ENCODE measurements at regions not wholly inside any gene's neighbourhood (a gene's known extent, or its start where the extent isn't known, plus 50 kb on each side); places are given as distances from the start of the nearest gene placed in this dataset.

GRCh38 chr5:136620621-136621020 lies 255.3 kb upstream of the TRPC7 start:
- Histone ChIP-seq H2AFZ (ENCODE audit: low read length) (no peak overlapping the region), H3K18ac (ENCODE audit: extremely low read depth, low read length) (no peak overlapping the region), H3K9me3 (ENCODE audit: insufficient read depth in 2 of 2, low read depth in 1 of 2, low read length in 1 of 2) (no peaks in the 10 kb centered on the region), H4K91ac (replicated peaks; ENCODE audit: insufficient read length, low read length) (no peak overlapping the region), H3K4me3 (ENCODE audit: extremely low read depth in 1 of 4, insufficient read depth in 2 of 4, low read depth in 3 of 4, low read length in 4 of 4) (no peak overlapping the region), H4K8ac (ENCODE audit: extremely low read depth, insufficient read depth, low read length) (no peak overlapping the region), H3K4ac (replicated peaks; ENCODE audit: insufficient read length, low read depth, low read length) (no peak overlapping the region), H3K27ac (ENCODE audit: low read depth, low read length) (no peak overlapping the region), H3K79me2 (ENCODE audit: control insufficient read depth in 1 of 2, insufficient read depth in 2 of 2, low read length in 2 of 2) (no peaks in the 10 kb centered on the region), H2BK12ac (ENCODE audit: low read depth, low read length) (no peak overlapping the region), H4K5ac (ENCODE audit: insufficient read length, low read depth, low read length) (no peak overlapping the region), H2BK15ac (ENCODE audit: low read length) (no peak overlapping the region), H3K23ac (ENCODE audit: insufficient read length) (no peak overlapping the region), H3K36me3 (ENCODE audit: control insufficient read depth in 2 of 4, insufficient read depth in 4 of 4, low read length in 3 of 4) (no peaks in the 10 kb centered on the region), H3K27me3 (replicated peaks in 1 of 4; ENCODE audit: control insufficient read depth in 3 of 4, extremely low read depth in 1 of 4, insufficient read depth in 3 of 4, low read length in 3 of 4) (no peaks in the 10 kb centered on the region), H3K14ac (ENCODE audit: insufficient read length) (no peak overlapping the region), H3K4me1 (replicated peaks in 1 of 4; ENCODE audit: control insufficient read depth in 3 of 4, insufficient read depth in 4 of 4, low read length in 3 of 4) (no peaks in the 10 kb centered on the region), H4K20me1 (replicated peaks in 1 of 2; ENCODE audit: control insufficient read depth in 1 of 2, insufficient read depth in 2 of 2, low read length in 2 of 2) (no peaks in the 10 kb centered on the region), H3K79me1 (ENCODE audit: low read depth, low read length) (no peaks in the 10 kb centered on the region), H3K23me2 (ENCODE audit: low read depth, low read length) (no peaks in the 10 kb centered on the region), H2BK5ac (ENCODE audit: low read depth, low read length) (no peak overlapping the region), H3K9ac (replicated peaks in 1 of 4; ENCODE audit: extremely low read depth in 1 of 4, low read depth in 3 of 4, low read length in 3 of 4) (no peak overlapping the region), H2AK5ac (ENCODE audit: low read depth, low read length) (no peak overlapping the region), H3K56ac (replicated peaks; ENCODE audit: insufficient read length, low read depth, low read length) (no peak overlapping the region), H2BK20ac (ENCODE audit: low read length) (no peak overlapping the region), H2BK120ac (replicated peaks; ENCODE audit: low read depth, low read length) (no peak overlapping the region), H3K4me2 (ENCODE audit: insufficient read depth in 1 of 2, low read depth in 2 of 2, low read length in 2 of 2) (no peak overlapping the region)
- ChIA-PET CTCF (ENCODE audit: partially characterized antibody) (interaction anchor here (0.9 kb wide), 1 partner anchor 65 kb away, joined by 3 read pairs; no protein-coding TSS in a partner anchor), POLR2A (ENCODE audit: partially characterized antibody) (no interaction called here)
- FAIRE-seq = no peak
- WGBS, 2 experiments (ENCODE audit: extremely low coverage in 1 of 2, insufficient coverage in 1 of 2, insufficient read length in 1 of 2, insufficient replicate concordance in 2 of 2, low coverage in 1 of 2, low lambda C conversion rate in 2 of 2, missing lambda C conversion rate in 1 of 2) = 100% methylated on average over 1 of the region's 1 CpG; no CpG with 5 or more reads in 1 of the 2 experiments
- no peak for DNase-seq (ENCODE audit: low read depth in 1 of 2, low spot score in 2 of 2)
- no peak for TF ChIP-seq SP4 (IDR thresholded peaks at IDR 0.05; ENCODE audit: low read length)
- no peak for TF ChIP-seq PHF8 (conservative IDR thresholded peaks at IDR 0.05; ENCODE audit: low read depth, low read length)
- TF ChIP-seq TBP (IDR thresholded peaks at IDR 0.05; ENCODE audit: low read depth, low read length) = no peak
- no peak for TF ChIP-seq JUN (IDR thresholded peaks at IDR 0.05; ENCODE audit: low read depth, low read length)
- no peak for TF ChIP-seq SIX5 (IDR thresholded peaks at IDR 0.05; ENCODE audit: low read depth, low read length)
- no peak for TF ChIP-seq BCL11A (IDR thresholded peaks at IDR 0.05; ENCODE audit: low read depth in 2 of 2, low read length in 2 of 2)
- TF ChIP-seq MAX (IDR thresholded peaks at IDR 0.05) = no peak
- TF ChIP-seq SRF (IDR thresholded peaks at IDR 0.05; ENCODE audit: low read depth, low read length) = no peak
- no peak for TF ChIP-seq YY1 (IDR thresholded peaks at IDR 0.05; ENCODE audit: low read depth, low read length)
- no peak for TF ChIP-seq CBX8 (IDR thresholded peaks at IDR 0.05; ENCODE audit: borderline replicate concordance, low read depth, low read length)
- no peak for TF ChIP-seq FOSL1 (IDR thresholded peaks at IDR 0.05; ENCODE audit: insufficient read depth, low read depth, low read length)
- TF ChIP-seq USF2 (IDR thresholded peaks at IDR 0.05; ENCODE audit: low read length) = no peak
- no peak for TF ChIP-seq SUZ12 (IDR thresholded peaks at IDR 0.05; ENCODE audit: low read length)
- no peak for TF ChIP-seq TAF7 (optimal IDR thresholded peaks at IDR 0.05; ENCODE audit: borderline replicate concordance, low read depth, low read length)
- TF ChIP-seq CHD1 (IDR thresholded peaks at IDR 0.05; ENCODE audit: low read depth, low read length) = no peak

All from H1 (cell line).